ENCODE measurements at regions not wholly inside any gene's neighbourhood (a gene's known extent, or its start where the extent isn't known, plus 50 kb on each side); places are given as distances from the start of the nearest gene placed in this dataset.

- TF ChIP-seq CTCF (IDR thresholded peaks at IDR 0.05) (no peak), POLR2A (IDR thresholded peaks at IDR 0.05) (no peak)
Observed at GRCh38 chr2:17012297-17012696, 346.7 kb upstream of the CYRIA start.

All from esophagus squamous epithelium (tissue), 4 donors.